GM23338 (cell line): ENCODE measurements at regions not wholly inside any gene's neighbourhood (a gene's known extent, or its start where the extent isn't known, plus 50 kb on each side); places are given as distances from the start of the nearest gene placed in this dataset.

Experiments used
- ATAC-seq: fragments of 200-7000 bp; cut with Tn5 transposase; 3 replicates; pipeline ENCODE4 v1.9.1; 2020
- DNase-seq: peaks from one replicate; pipeline ENCODE4 v3.0.0-alpha.2; 2015; ENCODE audit warnings: low spot score
- H2AFZ ChIP-seq: fragments of 200-600 bp; sonication (generic); 2 replicates; pipeline ENCODE4 v1.8.0; 2016; ENCODE audit warnings: antibody characterized with exemption, mild to moderate bottlenecking, moderate library complexity
- H3F3A ChIP-seq: fragments of 200-600 bp; sonication (generic); replicated peaks from 2 replicates; pipeline ENCODE4 v1.8.0; 2017; ENCODE audit warnings: antibody characterized with exemption, mixed run types, low read depth
- H3K27ac ChIP-seq: fragments of 200-600 bp; sonication (generic); 2 replicates; pipeline ENCODE4 v1.6.1; 2016; ENCODE audit warnings: low read depth
- H3K27me3 ChIP-seq: fragments of 200-600 bp; sonication (generic); 2 replicates; pipeline ENCODE4 v1.8.0; 2016; ENCODE audit warnings: mild to moderate bottlenecking, mixed run types, moderate library complexity; ENCODE audit not compliant: insufficient read depth
- H3K36me3 ChIP-seq: fragments of 200-600 bp; sonication (generic); 2 replicates; pipeline ENCODE4 v1.8.0; 2016; ENCODE audit warnings: mild to moderate bottlenecking; ENCODE audit not compliant: insufficient read depth
- H3K4me1 ChIP-seq: fragments of 200-600 bp; sonication (generic); 2 replicates; pipeline ENCODE4 v1.8.0; 2016; ENCODE audit warnings: mild to moderate bottlenecking, moderate library complexity; ENCODE audit not compliant: insufficient read depth
- H3K4me2 ChIP-seq: fragments of 200-600 bp; sonication (generic); 2 replicates; pipeline ENCODE4 v1.7.1; 2017; ENCODE audit warnings: mixed run types
- H3K4me3 ChIP-seq: fragments of 200-600 bp; sonication (generic); 2 replicates; pipeline ENCODE4 v1.6.1; 2016; ENCODE audit warnings: mixed run types
- H3K79me2 ChIP-seq: fragments of 200-600 bp; sonication (generic); replicated peaks from 2 replicates; pipeline ENCODE4 v1.8.0; 2017; ENCODE audit warnings: mild to moderate bottlenecking; ENCODE audit not compliant: insufficient read depth
- H3K9me2 ChIP-seq: fragments of 200-600 bp; sonication (generic); 2 replicates; pipeline ENCODE4 v1.8.0; 2017; ENCODE audit not compliant: insufficient read depth
- H4K20me1 ChIP-seq: fragments of 200-600 bp; sonication (generic); replicated peaks from 2 replicates; pipeline ENCODE4 v1.8.0; 2017; ENCODE audit warnings: mild to moderate bottlenecking; ENCODE audit not compliant: insufficient read depth
- H3K27ac Mint-ChIP-seq: 2 replicates; pipeline ENCODE4 v1.8.0; 2020; ENCODE audit warnings: inconsistent platforms, mild to moderate bottlenecking, moderate library complexity, mixed read lengths
- H3K27me3 Mint-ChIP-seq: 3 replicates; pipeline ENCODE4 v1.8.0; 2022; ENCODE audit warnings: low read depth, mild to moderate bottlenecking, moderate library complexity, mixed read lengths, inconsistent platforms; ENCODE audit not compliant: insufficient read depth, poor library complexity
- H3K36me3 Mint-ChIP-seq: 3 replicates; pipeline ENCODE4 v1.8.0; 2021; ENCODE audit warnings: low read depth, mild to moderate bottlenecking, inconsistent platforms, moderate library complexity, mixed read lengths
- H3K4me1 Mint-ChIP-seq: 3 replicates; pipeline ENCODE4 v1.8.0; 2020; ENCODE audit warnings: mild to moderate bottlenecking, inconsistent platforms, mixed read lengths
- H3K4me3 Mint-ChIP-seq: 3 replicates; pipeline ENCODE4 v1.8.0; 2021; ENCODE audit warnings: moderate library complexity, mild to moderate bottlenecking, inconsistent platforms, mixed read lengths
- H3K9me3 Mint-ChIP-seq: 3 replicates; pipeline ENCODE4 v1.8.0; 2020; ENCODE audit warnings: moderate library complexity, mild to moderate bottlenecking, inconsistent platforms, mixed read lengths
- CREB1 ChIP-seq: fragments of 250-450 bp; sonication (Bioruptor Pico); IDR thresholded peaks from 2 replicates; pipeline ENCODE4 v1.5.0; 2020; ENCODE audit warnings: low read depth, mild to moderate bottlenecking, moderate library complexity
- EZH2 ChIP-seq: fragments of 200-600 bp; sonication (generic); IDR thresholded peaks from one replicate; pipeline ENCODE4 v1.8.0; 2017; ENCODE audit warnings: antibody characterized with exemption, mild to moderate bottlenecking, low read depth; ENCODE audit not compliant: unreplicated experiment
- EZH2phosphoT487 ChIP-seq: fragments of 200-600 bp; sonication (generic); IDR thresholded peaks from one replicate; pipeline ENCODE4 v1.8.1; 2018; ENCODE audit warnings: antibody characterized with exemption; ENCODE audit not compliant: unreplicated experiment
- JUNB ChIP-seq: IDR thresholded peaks from one replicate; pipeline ENCODE4 v1.6.1; 2016; ENCODE audit warnings: antibody characterized with exemption; ENCODE audit not compliant: unreplicated experiment
- NANOG ChIP-seq: IDR thresholded peaks from 2 replicates; pipeline ENCODE4 v1.6.1; 2016; ENCODE audit warnings: antibody characterized with exemption, borderline replicate concordance
- POLR2AphosphoS5 ChIP-seq: IDR thresholded peaks from 2 replicates; pipeline ENCODE4 v1.6.1; 2016; ENCODE audit warnings: antibody characterized with exemption, low read depth
- STAT1 ChIP-seq: IDR thresholded peaks from one replicate; pipeline ENCODE4 v1.6.1; 2016; ENCODE audit warnings: antibody characterized with exemption; ENCODE audit not compliant: unreplicated experiment
- ZNF114 ChIP-seq: fragments of 250-450 bp; sonication (Bioruptor Pico); IDR thresholded peaks from 2 replicates; pipeline ENCODE4 v1.5.0; 2020; ENCODE audit warnings: mild to moderate bottlenecking, moderate library complexity
- ZNF331 ChIP-seq: fragments of 250-450 bp; sonication (Bioruptor Pico); IDR thresholded peaks from 2 replicates; pipeline ENCODE4 v1.5.0; 2020; ENCODE audit warnings: low read depth, mild to moderate bottlenecking, moderate library complexity
- TF ChIP-seq, protein P1 (sequence below): IDR thresholded peaks from 2 replicates; pipeline ENCODE4 v1.6.1; 2016; ENCODE audit warnings: antibody characterized with exemption
- TF ChIP-seq, protein P2 (sequence below), 2 experiments: fragments of 200-600 bp in 1 of 2; sonication (generic) in 1 of 2; conservative IDR thresholded peaks; 2 replicates each; pipeline versions ENCODE4 v1.5.1 to v1.6.1; 2016 to 2017; ENCODE audit warnings: antibody characterized with exemption in 2 of 2, low read depth in 2 of 2, mild to moderate bottlenecking in 2 of 2, moderate library complexity in 1 of 2
- TF ChIP-seq, protein P3 (sequence below): fragments of 250-450 bp; sonication (Bioruptor Pico); IDR thresholded peaks from 2 replicates; pipeline ENCODE4 v1.5.0; 2020; ENCODE audit warnings: mild to moderate bottlenecking, moderate library complexity

DNA sequence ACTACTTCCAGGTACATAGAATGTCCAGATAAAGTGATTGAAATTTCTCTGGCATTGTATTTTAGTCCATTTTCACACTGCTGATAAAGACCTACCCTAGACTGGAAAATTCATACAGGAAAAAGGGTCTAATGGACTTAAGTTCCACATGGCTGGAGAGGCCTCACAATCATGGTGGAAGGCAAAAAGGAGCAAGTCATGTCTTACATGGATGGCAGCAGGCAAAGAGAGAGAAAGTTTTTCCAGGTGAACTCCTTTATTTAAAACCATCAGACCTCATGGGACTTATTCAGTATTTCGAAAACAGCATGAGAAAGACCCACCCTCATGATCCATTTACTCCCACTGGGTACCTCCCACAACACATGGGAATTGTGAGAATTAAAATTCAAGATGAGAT is 1359.7 kb upstream of the RAG2 start:
- TF ChIP-seq CREB1 (CRISPR knock-in tag) (no peak), POLR2AphosphoS5 (no peak), ZNF331 (CRISPR knock-in tag) (no peak), STAT1 (no peak), ZNF114 (CRISPR knock-in tag) (no peak), EZH2phosphoT487 (no peak), NANOG (no peak), JUNB (no peak), EZH2 (no peak)
- TF ChIP-seq, protein P1, sequence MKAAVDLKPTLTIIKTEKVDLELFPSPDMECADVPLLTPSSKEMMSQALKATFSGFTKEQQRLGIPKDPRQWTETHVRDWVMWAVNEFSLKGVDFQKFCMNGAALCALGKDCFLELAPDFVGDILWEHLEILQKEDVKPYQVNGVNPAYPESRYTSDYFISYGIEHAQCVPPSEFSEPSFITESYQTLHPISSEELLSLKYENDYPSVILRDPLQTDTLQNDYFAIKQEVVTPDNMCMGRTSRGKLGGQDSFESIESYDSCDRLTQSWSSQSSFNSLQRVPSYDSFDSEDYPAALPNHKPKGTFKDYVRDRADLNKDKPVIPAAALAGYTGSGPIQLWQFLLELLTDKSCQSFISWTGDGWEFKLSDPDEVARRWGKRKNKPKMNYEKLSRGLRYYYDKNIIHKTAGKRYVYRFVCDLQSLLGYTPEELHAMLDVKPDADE: no peak
- TF ChIP-seq, protein P2, sequence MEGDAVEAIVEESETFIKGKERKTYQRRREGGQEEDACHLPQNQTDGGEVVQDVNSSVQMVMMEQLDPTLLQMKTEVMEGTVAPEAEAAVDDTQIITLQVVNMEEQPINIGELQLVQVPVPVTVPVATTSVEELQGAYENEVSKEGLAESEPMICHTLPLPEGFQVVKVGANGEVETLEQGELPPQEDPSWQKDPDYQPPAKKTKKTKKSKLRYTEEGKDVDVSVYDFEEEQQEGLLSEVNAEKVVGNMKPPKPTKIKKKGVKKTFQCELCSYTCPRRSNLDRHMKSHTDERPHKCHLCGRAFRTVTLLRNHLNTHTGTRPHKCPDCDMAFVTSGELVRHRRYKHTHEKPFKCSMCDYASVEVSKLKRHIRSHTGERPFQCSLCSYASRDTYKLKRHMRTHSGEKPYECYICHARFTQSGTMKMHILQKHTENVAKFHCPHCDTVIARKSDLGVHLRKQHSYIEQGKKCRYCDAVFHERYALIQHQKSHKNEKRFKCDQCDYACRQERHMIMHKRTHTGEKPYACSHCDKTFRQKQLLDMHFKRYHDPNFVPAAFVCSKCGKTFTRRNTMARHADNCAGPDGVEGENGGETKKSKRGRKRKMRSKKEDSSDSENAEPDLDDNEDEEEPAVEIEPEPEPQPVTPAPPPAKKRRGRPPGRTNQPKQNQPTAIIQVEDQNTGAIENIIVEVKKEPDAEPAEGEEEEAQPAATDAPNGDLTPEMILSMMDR (conservative IDR thresholded peaks at IDR 0.05; ENCODE audit: low read depth in 2 of 2): no peak
- TF ChIP-seq, protein P3, sequence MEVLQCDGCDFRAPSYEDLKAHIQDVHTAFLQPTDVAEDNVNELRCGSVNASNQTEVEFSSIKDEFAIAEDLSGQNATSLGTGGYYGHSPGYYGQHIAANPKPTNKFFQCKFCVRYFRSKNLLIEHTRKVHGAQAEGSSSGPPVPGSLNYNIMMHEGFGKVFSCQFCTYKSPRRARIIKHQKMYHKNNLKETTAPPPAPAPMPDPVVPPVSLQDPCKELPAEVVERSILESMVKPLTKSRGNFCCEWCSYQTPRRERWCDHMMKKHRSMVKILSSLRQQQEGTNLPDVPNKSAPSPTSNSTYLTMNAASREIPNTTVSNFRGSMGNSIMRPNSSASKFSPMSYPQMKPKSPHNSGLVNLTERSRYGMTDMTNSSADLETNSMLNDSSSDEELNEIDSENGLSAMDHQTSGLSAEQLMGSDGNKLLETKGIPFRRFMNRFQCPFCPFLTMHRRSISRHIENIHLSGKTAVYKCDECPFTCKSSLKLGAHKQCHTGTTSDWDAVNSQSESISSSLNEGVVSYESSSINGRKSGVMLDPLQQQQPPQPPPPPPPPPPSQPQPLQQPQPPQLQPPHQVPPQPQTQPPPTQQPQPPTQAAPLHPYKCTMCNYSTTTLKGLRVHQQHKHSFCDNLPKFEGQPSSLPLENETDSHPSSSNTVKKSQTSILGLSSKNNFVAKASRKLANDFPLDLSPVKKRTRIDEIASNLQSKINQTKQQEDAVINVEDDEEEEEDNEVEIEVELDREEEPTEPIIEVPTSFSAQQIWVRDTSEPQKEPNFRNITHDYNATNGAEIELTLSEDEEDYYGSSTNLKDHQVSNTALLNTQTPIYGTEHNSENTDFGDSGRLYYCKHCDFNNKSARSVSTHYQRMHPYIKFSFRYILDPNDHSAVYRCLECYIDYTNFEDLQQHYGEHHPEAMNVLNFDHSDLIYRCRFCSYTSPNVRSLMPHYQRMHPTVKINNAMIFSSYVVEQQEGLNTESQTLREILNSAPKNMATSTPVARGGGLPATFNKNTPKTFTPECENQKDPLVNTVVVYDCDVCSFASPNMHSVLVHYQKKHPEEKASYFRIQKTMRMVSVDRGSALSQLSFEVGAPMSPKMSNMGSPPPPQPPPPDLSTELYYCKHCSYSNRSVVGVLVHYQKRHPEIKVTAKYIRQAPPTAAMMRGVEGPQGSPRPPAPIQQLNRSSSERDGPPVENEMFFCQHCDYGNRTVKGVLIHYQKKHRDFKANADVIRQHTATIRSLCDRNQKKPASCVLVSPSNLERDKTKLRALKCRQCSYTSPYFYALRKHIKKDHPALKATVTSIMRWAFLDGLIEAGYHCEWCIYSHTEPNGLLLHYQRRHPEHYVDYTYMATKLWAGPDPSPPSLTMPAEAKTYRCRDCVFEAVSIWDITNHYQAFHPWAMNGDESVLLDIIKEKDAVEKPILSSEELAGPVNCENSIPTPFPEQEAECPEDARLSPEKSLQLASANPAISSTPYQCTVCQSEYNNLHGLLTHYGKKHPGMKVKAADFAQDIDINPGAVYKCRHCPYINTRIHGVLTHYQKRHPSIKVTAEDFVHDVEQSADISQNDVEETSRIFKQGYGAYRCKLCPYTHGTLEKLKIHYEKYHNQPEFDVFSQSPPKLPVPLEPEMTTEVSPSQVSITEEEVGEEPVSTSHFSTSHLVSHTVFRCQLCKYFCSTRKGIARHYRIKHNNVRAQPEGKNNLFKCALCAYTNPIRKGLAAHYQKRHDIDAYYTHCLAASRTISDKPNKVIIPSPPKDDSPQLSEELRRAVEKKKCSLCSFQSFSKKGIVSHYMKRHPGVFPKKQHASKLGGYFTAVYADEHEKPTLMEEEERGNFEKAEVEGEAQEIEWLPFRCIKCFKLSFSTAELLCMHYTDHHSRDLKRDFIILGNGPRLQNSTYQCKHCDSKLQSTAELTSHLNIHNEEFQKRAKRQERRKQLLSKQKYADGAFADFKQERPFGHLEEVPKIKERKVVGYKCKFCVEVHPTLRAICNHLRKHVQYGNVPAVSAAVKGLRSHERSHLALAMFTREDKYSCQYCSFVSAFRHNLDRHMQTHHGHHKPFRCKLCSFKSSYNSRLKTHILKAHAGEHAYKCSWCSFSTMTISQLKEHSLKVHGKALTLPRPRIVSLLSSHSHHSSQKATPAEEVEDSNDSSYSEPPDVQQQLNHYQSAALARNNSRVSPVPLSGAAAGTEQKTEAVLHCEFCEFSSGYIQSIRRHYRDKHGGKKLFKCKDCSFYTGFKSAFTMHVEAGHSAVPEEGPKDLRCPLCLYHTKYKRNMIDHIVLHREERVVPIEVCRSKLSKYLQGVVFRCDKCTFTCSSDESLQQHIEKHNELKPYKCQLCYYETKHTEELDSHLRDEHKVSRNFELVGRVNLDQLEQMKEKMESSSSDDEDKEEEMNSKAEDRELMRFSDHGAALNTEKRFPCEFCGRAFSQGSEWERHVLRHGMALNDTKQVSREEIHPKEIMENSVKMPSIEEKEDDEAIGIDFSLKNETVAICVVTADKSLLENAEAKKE (CRISPR knock-in tag): no peak
- H3K36me3 ChIP-seq: no peaks in the 10 kb centered on the region
- ATAC-seq (no peak), DNase-seq (no peak)
- no peak overlapping the region for H2AFZ ChIP-seq
- no peaks in the 10 kb centered on the region for H3K4me1 Mint-ChIP-seq
- no peaks in the 10 kb centered on the region for H3K27me3 ChIP-seq
- no peak overlapping the region for H3K27ac ChIP-seq
- no peak overlapping the region for H3K4me2 ChIP-seq
- H3K4me1 ChIP-seq: no peaks in the 10 kb centered on the region
- no peak overlapping the region for H3K4me3 Mint-ChIP-seq
- peaks cover 29% of the 10 kb centered on the region for H3K36me3 Mint-ChIP-seq
- no peaks in the 10 kb centered on the region for H3K79me2 ChIP-seq
- H3K27me3 Mint-ChIP-seq: peaks cover 2% of the 10 kb centered on the region
- H3K9me2 ChIP-seq: no peaks in the 10 kb centered on the region
- H4K20me1 ChIP-seq: no peaks in the 10 kb centered on the region
- no peaks in the 10 kb centered on the region for H3F3A ChIP-seq
- H3K9me3 Mint-ChIP-seq: peaks cover 33% of the 10 kb centered on the region
- H3K27ac Mint-ChIP-seq: no peak overlapping the region
- no peak overlapping the region for H3K4me3 ChIP-seq
